ENCODE measurements at regions not wholly inside any gene's neighbourhood (a gene's known extent, or its start where the extent isn't known, plus 50 kb on each side); places are given as distances from the start of the nearest gene placed in this dataset.

- ATAC-seq (replicated peaks in 1 of 2) (no peak), DNase-seq (no peak)
- Mint-ChIP-seq H3K9me3 (peaks cover 2 to 4% of the 10 kb centered on the region in 2 donors), H3K4me1 (ENCODE audit: low read depth) (no peaks in the 10 kb centered on the region), H3K27ac (no peak overlapping the region), H3K27me3 (ENCODE audit: low read depth) (no peaks in the 10 kb centered on the region), H3K36me3 (ENCODE audit: insufficient read depth in 2 of 2) (no peaks in the 10 kb centered on the region), H3K4me3 (no peak overlapping the region)
Measured at GRCh38 chr6:74115674-74116073, 419.7 kb downstream of the CD109 start.

GRCh38 chr6:74114428-74114827, 418.4 kb downstream of the CD109 start:
- no peak for ATAC-seq (replicated peaks in 1 of 2)
- no peaks in the 10 kb centered on the region for H3K36me3 Mint-ChIP-seq (ENCODE audit: insufficient read depth in 2 of 2)
- no peak overlapping the region for H3K27ac Mint-ChIP-seq
- no peaks in the 10 kb centered on the region for H3K4me1 Mint-ChIP-seq (ENCODE audit: low read depth)
- peaks cover 2 to 4% of the 10 kb centered on the region in 2 donors for H3K9me3 Mint-ChIP-seq
- H3K27me3 Mint-ChIP-seq (ENCODE audit: low read depth), result no peaks in the 10 kb centered on the region
- H3K4me3 Mint-ChIP-seq, result no peak overlapping the region
- no peak for DNase-seq

- H3K9me3 Mint-ChIP-seq, result peaks cover 2 to 4% of the 10 kb centered on the region in 2 donors
- no peaks in the 10 kb centered on the region for H3K36me3 Mint-ChIP-seq (ENCODE audit: insufficient read depth in 2 of 2)
- no peaks in the 10 kb centered on the region for H3K27me3 Mint-ChIP-seq (ENCODE audit: low read depth)
- H3K27ac Mint-ChIP-seq, result no peak overlapping the region
- ATAC-seq (replicated peaks in 1 of 2) (no peak), DNase-seq (no peak)
- H3K4me1 Mint-ChIP-seq (ENCODE audit: low read depth), result no peaks in the 10 kb centered on the region
- no peak overlapping the region for H3K4me3 Mint-ChIP-seq
Measured at GRCh38 chr6:74113901-74114300, 417.9 kb downstream of the CD109 start.

- Mint-ChIP-seq H3K4me1 (ENCODE audit: low read depth) (no peaks in the 10 kb centered on the region), H3K27me3 (ENCODE audit: low read depth) (no peaks in the 10 kb centered on the region), H3K36me3 (ENCODE audit: insufficient read depth in 2 of 2) (no peaks in the 10 kb centered on the region), H3K27ac (no peak overlapping the region), H3K4me3 (no peak overlapping the region), H3K9me3 (no peaks in the 10 kb centered on the region)
- DNase-seq, result no peak
- ATAC-seq (replicated peaks in 1 of 2), result no peak
Measured at GRCh38 chr6:74103417-74103816, 407.4 kb downstream of the CD109 start.

GRCh38 chr6:74100719-74101287, 404.8 kb downstream of the CD109 start:
- Mint-ChIP-seq H3K4me1 (ENCODE audit: low read depth) (no peaks in the 10 kb centered on the region), H3K9me3 (no peaks in the 10 kb centered on the region), H3K36me3 (ENCODE audit: insufficient read depth in 2 of 2) (no peaks in the 10 kb centered on the region), H3K27ac (no peak overlapping the region), H3K4me3 (no peak overlapping the region), H3K27me3 (ENCODE audit: low read depth) (no peaks in the 10 kb centered on the region)
- ATAC-seq (replicated peaks in 1 of 2) (no peak), DNase-seq (no peak)

- ATAC-seq (replicated peaks in 1 of 2) (no peak), DNase-seq (no peak)
- no peak overlapping the region for H3K27ac Mint-ChIP-seq
- H3K9me3 Mint-ChIP-seq, result no peaks in the 10 kb centered on the region
- no peak overlapping the region for H3K4me3 Mint-ChIP-seq
- no peaks in the 10 kb centered on the region for H3K36me3 Mint-ChIP-seq (ENCODE audit: insufficient read depth in 2 of 2)
- H3K27me3 Mint-ChIP-seq (ENCODE audit: low read depth), result no peaks in the 10 kb centered on the region
- no peaks in the 10 kb centered on the region for H3K4me1 Mint-ChIP-seq (ENCODE audit: low read depth)
Measured at GRCh38 chr6:74096329-74096728, 400.3 kb downstream of the CD109 start.

GRCh38 chr6:74093361-74093760, 397.4 kb downstream of the CD109 start:
- H3K27ac Mint-ChIP-seq, result no peak overlapping the region
- no peaks in the 10 kb centered on the region for H3K9me3 Mint-ChIP-seq
- no peaks in the 10 kb centered on the region for H3K36me3 Mint-ChIP-seq (ENCODE audit: insufficient read depth in 2 of 2)
- no peaks in the 10 kb centered on the region for H3K27me3 Mint-ChIP-seq (ENCODE audit: low read depth)
- H3K4me1 Mint-ChIP-seq (ENCODE audit: low read depth), result no peaks in the 10 kb centered on the region
- H3K4me3 Mint-ChIP-seq, result no peak overlapping the region
- no peak for ATAC-seq (replicated peaks in 1 of 2)
- no peak for DNase-seq

GRCh38 chr6:74091794-74092157, 395.8 kb downstream of the CD109 start:
- no peaks in the 10 kb centered on the region for H3K36me3 Mint-ChIP-seq (ENCODE audit: insufficient read depth in 2 of 2)
- no peak for DNase-seq
- H3K4me1 Mint-ChIP-seq (ENCODE audit: low read depth), result no peaks in the 10 kb centered on the region
- ATAC-seq (replicated peaks in 1 of 2), result no peak
- no peak overlapping the region for H3K27ac Mint-ChIP-seq
- H3K27me3 Mint-ChIP-seq (ENCODE audit: low read depth), result no peaks in the 10 kb centered on the region
- no peak overlapping the region for H3K4me3 Mint-ChIP-seq
- H3K9me3 Mint-ChIP-seq, result no peaks in the 10 kb centered on the region

- ATAC-seq (replicated peaks in 1 of 2), result no peak
- H3K27ac Mint-ChIP-seq, result no peak overlapping the region
- H3K4me3 Mint-ChIP-seq, result no peak overlapping the region
Measured at GRCh38 chr6:74091136-74091793, 395.3 kb downstream of the CD109 start.

GRCh38 chr6:74087899-74088298, 391.9 kb downstream of the CD109 start:
- no peak overlapping the region for H3K27ac Mint-ChIP-seq
- no peaks in the 10 kb centered on the region for H3K9me3 Mint-ChIP-seq
- no peaks in the 10 kb centered on the region for H3K4me1 Mint-ChIP-seq (ENCODE audit: low read depth)
- H3K4me3 Mint-ChIP-seq, result no peak overlapping the region
- DNase-seq, result no peak
- no peaks in the 10 kb centered on the region for H3K27me3 Mint-ChIP-seq (ENCODE audit: low read depth)
- ATAC-seq (replicated peaks in 1 of 2), result no peak
- no peaks in the 10 kb centered on the region for H3K36me3 Mint-ChIP-seq (ENCODE audit: insufficient read depth in 2 of 2)

More at GRCh38 chr6:74091136-74091793, 395.3 kb downstream of the CD109 start:
- H3K9me3 Mint-ChIP-seq, result no peaks in the 10 kb centered on the region
- DNase-seq, result no peak
- no peaks in the 10 kb centered on the region for H3K36me3 Mint-ChIP-seq (ENCODE audit: insufficient read depth in 2 of 2)
- H3K27me3 Mint-ChIP-seq (ENCODE audit: low read depth), result no peaks in the 10 kb centered on the region
- no peaks in the 10 kb centered on the region for H3K4me1 Mint-ChIP-seq (ENCODE audit: low read depth)

GRCh38 chr6:74075896-74076295, 379.9 kb downstream of the CD109 start:
- H3K36me3 Mint-ChIP-seq (ENCODE audit: insufficient read depth in 2 of 2), result no peaks in the 10 kb centered on the region
- H3K4me3 Mint-ChIP-seq, result no peak overlapping the region
- DNase-seq (no peak), ATAC-seq (replicated peaks in 1 of 2) (no peak)
- no peaks in the 10 kb centered on the region for H3K4me1 Mint-ChIP-seq (ENCODE audit: low read depth)
- no peak overlapping the region for H3K27ac Mint-ChIP-seq
- H3K27me3 Mint-ChIP-seq (ENCODE audit: low read depth), result no peaks in the 10 kb centered on the region
- H3K9me3 Mint-ChIP-seq, result peaks cover 0 to 2% of the 10 kb centered on the region in 2 donors

GRCh38 chr6:74075323-74075722, 379.3 kb downstream of the CD109 start:
- H3K4me3 Mint-ChIP-seq, result no peak overlapping the region
- no peaks in the 10 kb centered on the region for H3K36me3 Mint-ChIP-seq (ENCODE audit: insufficient read depth in 2 of 2)
- ATAC-seq (replicated peaks in 1 of 2) (no peak), DNase-seq (no peak)
- peaks cover 0 to 2% of the 10 kb centered on the region in 2 donors for H3K9me3 Mint-ChIP-seq
- no peak overlapping the region for H3K27ac Mint-ChIP-seq
- H3K4me1 Mint-ChIP-seq (ENCODE audit: low read depth), result no peaks in the 10 kb centered on the region
- no peaks in the 10 kb centered on the region for H3K27me3 Mint-ChIP-seq (ENCODE audit: low read depth)

- ATAC-seq (replicated peaks in 1 of 2), result no peak
- Mint-ChIP-seq H3K27ac (no peak overlapping the region), H3K4me3 (no peak overlapping the region), H3K4me1 (ENCODE audit: low read depth) (no peaks in the 10 kb centered on the region), H3K27me3 (ENCODE audit: low read depth) (no peaks in the 10 kb centered on the region), H3K9me3 (peaks cover 0 to 2% of the 10 kb centered on the region in 2 donors), H3K36me3 (ENCODE audit: insufficient read depth in 2 of 2) (no peaks in the 10 kb centered on the region)
- DNase-seq, result no peak
Measured at GRCh38 chr6:74074645-74075044, 378.6 kb downstream of the CD109 start.

- no peak overlapping the region for H3K4me3 Mint-ChIP-seq
- H3K27me3 Mint-ChIP-seq (ENCODE audit: low read depth), result no peaks in the 10 kb centered on the region
- H3K4me1 Mint-ChIP-seq (ENCODE audit: low read depth), result no peaks in the 10 kb centered on the region
- H3K27ac Mint-ChIP-seq, result no peak overlapping the region
- H3K36me3 Mint-ChIP-seq (ENCODE audit: insufficient read depth in 2 of 2), result no peaks in the 10 kb centered on the region
- DNase-seq (no peak), ATAC-seq (replicated peaks in 1 of 2) (no peak)
- H3K9me3 Mint-ChIP-seq, result no peaks in the 10 kb centered on the region
Measured at GRCh38 chr6:74073999-74074398, 378.0 kb downstream of the CD109 start.
